ENCODE measurements at regions not wholly inside any gene's neighbourhood (a gene's known extent, or its start where the extent isn't known, plus 50 kb on each side); places are given as distances from the start of the nearest gene placed in this dataset.

DNA sequence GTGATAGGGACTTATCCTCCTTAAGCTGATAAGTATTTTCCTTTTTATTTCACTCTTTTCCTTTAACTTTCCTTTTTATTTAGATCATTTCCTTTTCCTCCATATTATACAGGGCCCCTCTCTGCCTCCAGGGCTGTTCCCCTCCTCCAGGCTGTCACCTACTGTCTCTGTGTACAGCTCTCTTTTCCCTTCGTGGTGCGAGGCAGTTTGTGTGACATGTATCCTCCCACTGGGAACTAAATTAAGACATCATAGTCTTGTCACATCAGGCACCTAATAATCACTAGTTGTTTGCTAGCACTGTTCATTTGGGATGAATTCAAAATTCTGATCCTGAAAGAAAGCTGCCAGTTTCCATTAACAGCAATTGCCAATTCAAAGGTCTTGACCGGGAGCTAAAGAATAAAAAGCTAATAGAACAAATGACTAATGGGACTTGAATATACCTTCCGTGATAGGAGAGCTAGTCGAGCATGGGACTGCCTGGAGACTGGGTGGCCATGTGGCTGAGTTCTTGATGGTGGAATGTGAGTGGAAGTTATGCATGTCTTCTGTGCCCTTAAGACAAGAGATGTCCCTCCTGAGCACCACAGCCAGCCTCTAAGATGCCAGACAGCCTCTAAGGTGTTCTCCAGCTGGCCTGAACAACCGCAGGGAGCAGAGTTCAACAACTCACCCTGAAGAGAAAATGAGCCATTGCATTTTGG, 77.7 kb upstream of the LRRC55 start:
- DNase-seq = no peak

DNA sequence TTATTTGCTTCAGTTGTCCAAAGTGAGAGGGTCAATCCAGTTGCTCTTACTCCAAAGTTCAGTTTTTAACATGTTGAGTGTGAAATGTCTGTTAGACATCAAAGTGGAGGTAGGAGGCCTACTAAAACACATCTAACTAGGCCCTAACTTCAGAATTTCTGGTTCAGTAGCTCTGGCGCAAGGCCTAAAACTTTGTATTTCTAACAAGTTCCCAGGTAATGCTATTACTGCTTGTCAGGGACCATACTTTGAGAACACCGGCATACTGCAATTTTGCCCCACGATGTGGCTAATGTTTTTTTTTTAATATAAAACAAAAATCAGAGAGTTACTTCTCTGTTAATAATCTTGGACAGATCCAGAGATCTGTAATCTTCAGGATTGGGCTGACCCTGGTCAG, 72.4 kb upstream of the LRRC55 start:
- no peak for DNase-seq

DNA sequence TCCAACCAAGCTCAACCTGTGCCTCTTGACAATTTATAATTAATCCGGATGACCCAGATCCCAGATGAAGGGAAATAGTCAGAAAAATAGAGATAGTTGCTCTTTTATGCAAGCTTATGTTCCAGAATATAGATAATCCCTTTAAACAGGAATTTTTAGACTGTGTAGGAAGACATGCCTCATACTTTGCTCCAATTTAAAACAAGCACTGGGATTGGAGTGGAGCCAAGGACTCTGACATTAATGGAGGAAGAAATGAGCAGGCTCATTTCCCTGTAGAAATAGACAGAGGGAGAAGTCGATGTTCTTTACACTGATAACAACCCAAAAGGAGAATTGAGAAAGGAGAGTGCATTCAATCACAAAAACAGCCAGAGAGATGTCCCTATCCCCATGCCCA, 70.1 kb upstream of the LRRC55 start:
- DNase-seq = no peak

DNA sequence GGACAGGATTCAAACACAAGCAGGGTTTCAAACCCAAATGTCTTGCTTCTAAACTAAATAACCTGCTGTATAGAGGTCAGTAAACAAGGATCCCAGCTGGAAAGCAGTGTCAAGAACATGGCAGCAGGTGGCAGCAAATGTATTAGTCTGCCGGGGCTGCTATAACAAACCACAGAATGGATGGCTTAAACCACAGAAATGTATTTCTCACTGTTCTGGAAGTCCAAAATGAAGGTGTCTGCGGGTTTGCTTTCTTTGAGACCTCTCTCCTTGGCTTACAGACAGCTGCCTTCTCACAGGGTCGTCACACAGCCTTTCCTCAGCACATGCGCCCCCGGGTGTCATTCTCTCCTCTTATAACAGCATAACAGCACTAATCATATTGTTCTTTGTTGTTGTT, 65.1 kb upstream of the LRRC55 start:
- DNase-seq = no peak

DNA sequence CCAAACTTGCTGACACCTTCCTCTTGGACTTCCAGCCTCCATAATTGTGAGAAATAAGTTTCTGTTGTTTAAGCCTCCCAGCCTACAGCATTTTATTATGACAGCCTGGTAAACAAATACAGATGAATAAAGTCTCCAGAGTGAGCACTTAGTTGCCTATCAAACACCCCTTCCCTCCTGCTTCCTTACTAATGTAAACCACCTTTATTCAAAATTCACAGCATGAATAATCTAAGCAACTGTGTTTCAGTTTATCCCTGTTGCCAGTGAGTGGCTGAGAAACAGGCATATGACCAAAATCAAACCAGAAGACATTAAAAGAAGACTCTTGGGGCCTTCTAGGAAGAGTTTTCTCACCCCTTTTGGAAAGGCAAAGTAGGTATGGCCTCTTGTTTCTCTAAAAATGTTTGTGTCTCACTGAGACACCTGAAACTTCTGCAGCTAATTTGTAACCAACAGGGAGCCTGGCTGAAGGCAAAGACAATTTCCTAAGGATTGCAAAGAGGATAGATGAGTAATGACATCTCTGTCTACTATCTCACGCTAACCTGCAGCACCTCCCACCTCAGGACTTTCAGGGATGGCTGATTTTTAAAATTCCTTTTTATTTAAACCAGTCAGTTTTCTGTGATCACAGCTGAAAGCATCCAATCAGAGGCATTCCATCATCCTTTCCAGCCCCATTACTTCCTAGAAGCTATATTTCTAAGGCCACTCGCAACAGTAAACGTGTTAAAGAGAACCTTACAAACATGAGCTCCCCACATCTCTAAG, 61.4 kb upstream of the LRRC55 start:
- DNase-seq = no peak

DNA sequence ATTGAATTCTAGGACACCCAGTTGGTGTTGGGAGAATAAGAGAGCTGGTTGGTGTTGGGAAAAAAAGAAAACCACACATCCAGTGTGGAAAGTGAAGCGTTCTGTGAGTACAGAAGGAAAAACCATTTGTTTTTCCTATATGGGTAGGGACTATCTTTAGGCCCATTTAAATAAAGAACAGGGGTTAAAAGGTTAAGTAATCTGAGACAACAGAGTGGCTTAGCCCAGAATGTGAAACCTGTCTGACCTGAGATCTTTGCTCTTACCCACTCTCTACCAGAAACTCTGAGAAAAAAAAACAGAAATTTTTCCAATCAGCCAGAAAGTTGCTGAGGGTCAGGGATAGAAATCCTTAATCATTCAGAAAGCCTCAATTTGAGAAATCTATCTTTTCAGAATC, 59.8 kb upstream of the LRRC55 start:
- DNase-seq = no peak

DNA sequence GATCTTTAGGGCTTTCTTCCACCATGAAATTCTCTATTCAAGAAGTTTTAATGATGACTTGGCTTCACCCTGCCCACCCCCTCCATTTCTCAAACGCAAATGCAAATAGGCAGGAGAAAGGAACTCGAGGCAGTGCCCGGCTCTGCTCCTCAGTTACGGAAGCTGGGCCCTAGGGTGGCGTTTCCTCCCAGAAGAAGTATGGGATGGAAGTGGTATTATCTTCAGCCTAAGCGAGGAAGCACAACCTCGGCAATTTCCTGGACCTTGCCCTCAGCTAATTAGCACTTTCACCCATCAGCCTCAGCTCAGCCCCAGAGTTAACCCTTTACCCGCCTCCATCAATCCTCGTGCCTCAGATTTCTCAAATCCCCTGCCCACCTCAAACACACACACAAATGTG, 58.2 kb upstream of the LRRC55 start:
- no peak for DNase-seq

DNA sequence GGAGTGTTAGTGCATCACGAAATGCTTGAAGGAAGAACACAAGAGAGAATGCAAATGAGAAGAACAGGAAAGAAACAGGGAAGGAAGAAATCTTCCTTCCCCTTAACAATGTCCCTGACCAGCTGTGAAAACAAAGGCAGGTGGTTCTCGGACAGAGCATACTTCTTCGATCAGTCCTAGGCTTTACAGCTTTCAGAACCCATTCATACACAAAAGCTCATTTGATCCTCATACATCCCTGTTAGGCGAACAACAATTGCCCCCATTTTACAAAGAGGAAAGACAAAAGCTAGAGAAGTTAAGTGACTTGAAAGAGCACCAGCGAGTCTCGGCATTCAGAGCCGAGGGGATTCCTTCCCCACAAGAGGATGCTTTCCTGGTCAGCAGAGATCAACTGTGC, 57.2 kb upstream of the LRRC55 start:
- DNase-seq = no peak

DNA sequence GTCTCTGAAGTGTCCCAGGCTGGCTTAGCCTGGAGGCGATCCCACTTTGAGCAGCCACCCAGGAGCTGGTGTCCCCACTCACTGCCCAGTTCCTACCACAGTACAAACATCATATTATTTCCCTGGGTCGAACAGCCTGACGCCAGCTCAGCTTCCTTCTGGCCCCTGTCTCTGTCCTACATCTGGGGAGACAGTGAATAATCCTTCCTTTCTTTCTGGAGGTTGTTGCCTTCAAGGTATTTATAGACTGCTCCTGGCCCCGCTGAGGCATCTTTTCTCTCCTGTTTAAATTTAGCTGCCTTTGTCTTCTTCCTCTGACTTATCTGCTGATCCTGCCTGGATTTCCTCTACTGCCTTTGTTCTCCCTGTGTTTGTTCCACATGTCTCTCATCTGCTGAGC, 56.8 kb upstream of the LRRC55 start:
- no peak for DNase-seq

DNA sequence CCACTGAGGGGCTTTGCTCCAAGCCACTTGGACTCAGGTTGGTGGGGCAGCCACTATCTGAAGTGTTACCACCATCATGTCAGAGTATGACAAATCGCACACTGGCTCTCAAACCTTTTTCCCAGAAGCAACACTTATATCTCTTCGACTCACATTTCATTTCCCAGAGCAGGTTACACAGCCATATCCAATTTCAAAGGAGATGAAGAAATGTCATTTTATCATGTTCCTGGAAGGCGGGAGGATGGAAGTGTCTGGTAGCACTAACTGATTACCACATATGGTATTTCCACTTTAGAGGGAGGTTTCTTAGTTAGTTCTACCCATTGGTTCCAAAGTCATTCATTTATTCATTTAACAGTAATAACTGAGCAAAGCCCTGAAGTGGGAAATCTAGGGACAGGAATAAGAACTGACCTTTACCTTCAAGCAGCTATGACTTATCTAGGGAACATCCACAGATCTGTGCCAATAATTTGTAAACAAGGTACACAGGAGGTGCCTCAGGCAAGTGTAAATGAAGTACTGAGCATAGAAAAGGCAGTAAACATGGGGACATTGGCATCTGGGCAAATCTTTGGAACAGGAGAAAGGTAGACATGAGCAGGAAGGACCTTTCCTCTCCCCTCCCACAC, 54.9 kb upstream of the LRRC55 start:
- DNase-seq = no peak

DNA sequence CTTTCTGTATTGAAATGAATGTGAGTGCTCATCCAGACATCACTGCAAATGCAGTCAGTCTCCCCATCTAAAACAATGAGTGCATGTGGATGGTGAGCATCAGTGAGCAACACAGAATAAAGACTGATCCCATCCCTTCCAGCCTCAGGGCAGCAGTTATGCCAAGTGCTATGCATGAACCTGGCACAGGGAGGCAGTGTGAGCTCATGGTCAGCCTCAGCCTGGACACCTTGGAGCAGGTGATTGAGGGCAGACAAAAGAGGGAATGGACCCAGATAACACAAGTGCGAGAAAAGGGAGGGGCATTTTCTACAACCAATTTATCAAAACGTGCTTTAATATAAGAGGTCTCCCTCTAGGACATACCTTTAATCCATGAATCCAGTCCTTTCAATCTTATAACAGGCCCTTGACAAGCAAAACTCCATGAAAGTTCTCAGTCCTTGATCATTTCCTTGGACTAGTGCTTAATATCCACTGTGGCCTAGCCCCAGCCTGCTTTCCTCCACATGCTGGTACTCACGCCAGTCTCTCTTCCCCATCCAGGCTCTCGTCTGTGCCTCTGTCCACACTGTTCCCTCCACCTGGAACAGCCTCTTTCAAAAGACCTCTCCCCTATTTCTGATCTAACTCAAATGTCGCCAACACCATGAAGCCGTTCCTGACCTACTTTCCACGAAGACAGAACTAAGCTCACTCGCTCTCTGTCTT, 50.5 kb upstream of the LRRC55 start:
- DNase-seq = no peak

Measured in COR-L47 (cell line).